ENCODE measurements at regions not wholly inside any gene's neighbourhood (a gene's known extent, or its start where the extent isn't known, plus 50 kb on each side); places are given as distances from the start of the nearest gene placed in this dataset.
"Not testable (repeated sequence)": the region's sequence is repeated elsewhere in the genome, so short reads cannot be mapped to it uniquely, and the experiment has no call there.

GRCh38 chr11:119565693-119566092 is 142.7 kb upstream of the THY1 start:
- not testable (repeated sequence) for H3K4me3 ChIP-seq; H3K36me3 ChIP-seq; H3K27me3 ChIP-seq; H3K27ac ChIP-seq; H3K9me3 ChIP-seq (replicated peaks); DNase-seq
- H3K4me1 ChIP-seq, result peaks cover 14% of the 10 kb centered on the region

GRCh38 chr11:119560961-119561360 is 138.0 kb upstream of the THY1 start:
- no peaks in the 10 kb centered on the region for H3K36me3 ChIP-seq
- H3K27ac ChIP-seq, result no peak overlapping the region
- no peak for DNase-seq
- H3K9me3 ChIP-seq (replicated peaks), result no peaks in the 10 kb centered on the region
- H3K4me1 ChIP-seq, result no peaks in the 10 kb centered on the region
- H3K27me3 ChIP-seq, result no peaks in the 10 kb centered on the region
- no peak overlapping the region for H3K4me3 ChIP-seq

GRCh38 chr11:119560291-119560690 is 137.3 kb upstream of the THY1 start:
- Histone ChIP-seq H3K4me1 (no peaks in the 10 kb centered on the region), H3K27me3 (no peaks in the 10 kb centered on the region), H3K9me3 (replicated peaks) (no peaks in the 10 kb centered on the region), H3K27ac (no peak overlapping the region), H3K4me3 (no peak overlapping the region), H3K36me3 (no peaks in the 10 kb centered on the region)
- DNase-seq, result no peak

GRCh38 chr11:119552106-119552485 is 129.1 kb upstream of the THY1 start:
- H3K27ac ChIP-seq, result no peak overlapping the region
- H3K36me3 ChIP-seq, result no peaks in the 10 kb centered on the region
- H3K27me3 ChIP-seq, result no peaks in the 10 kb centered on the region
- H3K4me1 ChIP-seq, result no peaks in the 10 kb centered on the region
- DNase-seq, result no peak
- H3K9me3 ChIP-seq (replicated peaks), result no peaks in the 10 kb centered on the region
- no peak overlapping the region for H3K4me3 ChIP-seq

GRCh38 chr11:119551420-119552105 is 128.6 kb upstream of the THY1 start:
- Histone ChIP-seq H3K27ac (no peak overlapping the region), H3K27me3 (no peaks in the 10 kb centered on the region), H3K36me3 (no peaks in the 10 kb centered on the region), H3K4me3 (no peak overlapping the region), H3K9me3 (replicated peaks) (no peaks in the 10 kb centered on the region), H3K4me1 (no peaks in the 10 kb centered on the region)
- DNase-seq, result no peak

GRCh38 chr11:119550053-119550752 is 127.2 kb upstream of the THY1 start:
- Histone ChIP-seq H3K27me3 (no peaks in the 10 kb centered on the region), H3K27ac (no peak overlapping the region), H3K4me3 (no peak overlapping the region), H3K9me3 (replicated peaks) (no peaks in the 10 kb centered on the region), H3K36me3 (no peaks in the 10 kb centered on the region), H3K4me1 (no peaks in the 10 kb centered on the region)
- no peak for DNase-seq

- Histone ChIP-seq H3K4me1 (no peaks in the 10 kb centered on the region), H3K9me3 (replicated peaks) (no peaks in the 10 kb centered on the region), H3K27ac (no peak overlapping the region), H3K4me3 (no peak overlapping the region), H3K36me3 (no peaks in the 10 kb centered on the region), H3K27me3 (no peaks in the 10 kb centered on the region)
- DNase-seq, result no peak
These were observed 124.5 kb upstream of the THY1 start for GRCh38 chr11:119547511-119547910.

GRCh38 chr11:119545978-119546915 is 123.3 kb upstream of the THY1 start:
- Histone ChIP-seq H3K27me3 (no peaks in the 10 kb centered on the region), H3K27ac (no peak overlapping the region), H3K36me3 (no peaks in the 10 kb centered on the region), H3K4me3 (no peak overlapping the region), H3K4me1 (no peaks in the 10 kb centered on the region), H3K9me3 (replicated peaks) (no peaks in the 10 kb centered on the region)
- no peak for DNase-seq

- no peaks in the 10 kb centered on the region for H3K9me3 ChIP-seq (replicated peaks)
- H3K4me1 ChIP-seq, result peaks cover 12% of the 10 kb centered on the region
- no peak for DNase-seq
- no peaks in the 10 kb centered on the region for H3K36me3 ChIP-seq
- no peak overlapping the region for H3K27ac ChIP-seq
- no peaks in the 10 kb centered on the region for H3K27me3 ChIP-seq
- H3K4me3 ChIP-seq, result no peak overlapping the region
These were observed 117.6 kb upstream of the THY1 start for GRCh38 chr11:119540370-119541125.

GRCh38 chr11:119539583-119539982 is 116.6 kb upstream of the THY1 start:
- peak; percentile 10 to 36 for DNase-seq
- Histone ChIP-seq H3K27me3 (no peaks in the 10 kb centered on the region), H3K9me3 (replicated peaks) (no peaks in the 10 kb centered on the region), H3K4me1 (peaks cover 12% of the 10 kb centered on the region), H3K4me3 (no peak overlapping the region), H3K36me3 (no peaks in the 10 kb centered on the region), H3K27ac (no peak overlapping the region)

GRCh38 chr11:119538753-119539152 is 115.8 kb upstream of the THY1 start:
- no peaks in the 10 kb centered on the region for H3K9me3 ChIP-seq (replicated peaks)
- H3K36me3 ChIP-seq, result no peaks in the 10 kb centered on the region
- DNase-seq, result peak in 1 of 2 experiments; percentile 12
- H3K27ac ChIP-seq, result no peak overlapping the region
- peaks cover 12% of the 10 kb centered on the region for H3K4me1 ChIP-seq
- no peak overlapping the region for H3K4me3 ChIP-seq
- H3K27me3 ChIP-seq, result no peaks in the 10 kb centered on the region

GRCh38 chr11:119537306-119538253 is 114.6 kb upstream of the THY1 start:
- Histone ChIP-seq H3K27ac (no peak overlapping the region), H3K4me1 (peaks cover 12% of the 10 kb centered on the region), H3K36me3 (no peaks in the 10 kb centered on the region), H3K27me3 (no peaks in the 10 kb centered on the region), H3K4me3 (no peak overlapping the region), H3K9me3 (replicated peaks) (no peaks in the 10 kb centered on the region)
- DNase-seq, result no peak

- no peak for DNase-seq
- H3K27me3 ChIP-seq, result no peaks in the 10 kb centered on the region
- no peak overlapping the region for H3K4me3 ChIP-seq
- H3K27ac ChIP-seq, result no peak overlapping the region
- peaks cover 12% of the 10 kb centered on the region for H3K4me1 ChIP-seq
- H3K36me3 ChIP-seq, result no peaks in the 10 kb centered on the region
- H3K9me3 ChIP-seq (replicated peaks), result no peaks in the 10 kb centered on the region
These were observed 113.8 kb upstream of the THY1 start for GRCh38 chr11:119536801-119537200.

All from SJCRH30 (cell line).